HG02623 (cell line): ENCODE measurements at regions not wholly inside any gene's neighbourhood (a gene's known extent, or its start where the extent isn't known, plus 50 kb on each side); places are given as distances from the start of the nearest gene placed in this dataset.
"Not testable (repeated sequence)": the region's sequence is repeated elsewhere in the genome, so short reads cannot be mapped to it uniquely, and the experiment has no call there.

ENCODE experiments used
- ATAC-seq: cut with Tn5 transposase; IDR thresholded peaks from one replicate; pipeline ENCODE4 v1.9.1; 2021; ENCODE audit warnings: moderate library complexity; ENCODE audit not compliant: unreplicated experiment

- ATAC-seq: no peak
These were observed 316.2 kb upstream of the RGS6 start for GRCh38 chr14:71616013-71616412.

DNA sequence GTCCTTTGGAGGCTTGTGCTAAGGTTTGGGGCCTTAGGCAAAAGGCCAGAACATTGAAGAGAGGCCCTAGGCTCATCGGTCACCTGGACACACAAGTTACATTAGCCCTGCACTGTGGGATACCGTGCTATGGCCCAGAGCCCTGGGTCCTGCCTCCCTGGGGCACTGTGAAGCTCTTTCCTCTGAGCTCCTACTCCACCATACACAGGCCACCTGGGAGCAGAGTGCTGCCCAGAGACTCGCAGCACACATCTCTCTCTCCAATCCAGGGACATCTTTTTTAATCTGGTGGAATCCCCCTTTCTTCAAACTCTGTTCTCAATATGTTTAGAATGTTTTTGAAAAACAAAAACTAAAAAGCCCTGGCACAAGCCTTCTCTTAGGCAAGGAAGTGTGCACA, 314.2 kb upstream of the RGS6 start:
- ATAC-seq: no peak

- ATAC-seq: no peak
These were observed 313.5 kb upstream of the RGS6 start for GRCh38 chr14:71618716-71619115.

DNA sequence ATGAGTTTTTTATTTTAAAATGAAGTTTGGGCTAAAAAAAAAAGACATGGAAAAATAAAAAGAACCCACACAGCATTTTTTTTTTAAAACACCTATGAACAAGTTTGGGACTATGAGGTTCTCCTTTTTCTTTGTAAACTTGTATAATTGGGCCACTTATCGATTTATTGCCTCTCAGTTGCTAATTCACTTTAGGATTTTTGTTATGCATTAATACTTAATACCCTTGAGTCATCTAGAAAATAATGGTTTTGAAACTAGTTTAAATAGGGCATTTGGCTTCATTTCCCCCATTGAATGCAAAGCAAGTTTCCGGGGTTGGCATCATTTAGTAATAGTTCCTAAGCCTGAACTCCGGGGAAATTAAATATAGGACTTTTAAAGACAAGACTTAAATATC, 312.8 kb upstream of the RGS6 start:
- ATAC-seq: no peak

- ATAC-seq: no peak
These were observed 311.8 kb upstream of the RGS6 start for GRCh38 chr14:71620401-71620800.

GRCh38 chr14:71621276-71621675, 311.0 kb upstream of the RGS6 start:
- no peak for ATAC-seq

DNA sequence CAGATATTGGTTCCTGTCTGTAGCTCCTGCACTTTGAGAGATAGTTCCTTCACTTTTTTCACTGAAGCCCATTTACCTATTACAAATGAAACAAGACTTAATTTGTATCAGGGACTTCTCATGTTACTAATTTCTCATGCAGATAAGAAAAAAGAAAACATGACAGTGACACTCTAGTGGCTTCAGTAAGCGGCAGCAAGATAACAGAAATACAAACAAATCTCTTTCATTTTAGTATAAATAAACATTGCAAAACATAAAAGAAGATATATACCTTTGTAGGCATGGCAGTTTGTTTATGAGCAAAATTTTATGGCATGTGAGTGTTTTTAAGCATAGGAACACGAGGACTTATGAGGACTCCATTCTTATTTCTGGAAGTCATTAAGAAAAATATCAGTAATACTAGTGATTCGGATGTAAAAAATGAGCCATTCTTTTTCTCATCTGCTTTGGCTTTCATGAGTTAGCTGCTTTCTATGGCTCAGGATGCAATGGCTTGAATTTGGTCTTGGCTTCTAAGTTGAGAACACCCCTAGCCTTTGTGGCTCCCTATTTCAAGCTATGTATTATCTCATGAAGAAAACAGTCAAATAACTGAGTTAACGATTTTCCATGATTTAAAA, 310.1 kb upstream of the RGS6 start:
- ATAC-seq: no peak

DNA sequence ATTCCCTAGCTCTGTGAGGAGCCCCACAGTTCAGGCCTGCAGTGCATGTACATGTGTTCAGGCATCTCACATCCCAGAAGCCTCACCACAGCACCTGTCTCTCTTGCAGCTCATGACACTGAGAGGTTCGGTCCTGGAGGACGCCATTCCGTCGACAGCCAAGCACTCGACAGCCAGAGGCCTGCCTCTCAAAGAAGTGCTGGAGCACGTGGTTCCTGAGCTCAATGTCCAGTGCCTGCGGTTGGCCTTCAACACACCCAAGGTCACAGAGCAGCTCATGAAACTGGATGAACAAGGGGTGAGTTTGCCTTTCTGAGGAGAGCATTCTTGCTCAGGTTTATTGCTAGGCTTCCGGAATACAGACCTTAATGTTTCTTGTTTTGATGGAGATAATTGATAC, 308.3 kb upstream of the RGS6 start:
- ATAC-seq: no peak

DNA sequence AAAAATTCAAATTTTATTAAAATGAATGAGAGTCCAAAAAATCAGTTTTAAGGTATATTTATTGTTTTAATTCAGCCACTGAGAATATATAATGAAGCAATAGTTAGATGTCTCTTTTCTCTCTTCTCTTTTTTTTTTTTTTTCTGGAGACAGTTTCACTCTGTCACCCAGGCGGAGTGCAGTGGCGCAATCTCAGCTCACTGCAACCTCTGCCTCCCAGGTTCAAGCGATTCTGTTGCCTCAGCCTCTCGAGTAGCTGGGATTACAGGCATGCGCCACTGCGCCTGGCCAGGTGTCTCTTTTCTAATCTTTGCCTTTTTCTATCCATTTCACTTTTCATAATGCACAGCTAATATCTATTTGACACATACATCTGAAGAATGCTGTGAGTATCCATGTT, 307.1 kb upstream of the RGS6 start:
- ATAC-seq: no peak

- no peak for ATAC-seq
These were observed 306.1 kb upstream of the RGS6 start for GRCh38 chr14:71625891-71626701.

GRCh38 chr14:71628433-71628832, 303.8 kb upstream of the RGS6 start:
- no peak for ATAC-seq

DNA sequence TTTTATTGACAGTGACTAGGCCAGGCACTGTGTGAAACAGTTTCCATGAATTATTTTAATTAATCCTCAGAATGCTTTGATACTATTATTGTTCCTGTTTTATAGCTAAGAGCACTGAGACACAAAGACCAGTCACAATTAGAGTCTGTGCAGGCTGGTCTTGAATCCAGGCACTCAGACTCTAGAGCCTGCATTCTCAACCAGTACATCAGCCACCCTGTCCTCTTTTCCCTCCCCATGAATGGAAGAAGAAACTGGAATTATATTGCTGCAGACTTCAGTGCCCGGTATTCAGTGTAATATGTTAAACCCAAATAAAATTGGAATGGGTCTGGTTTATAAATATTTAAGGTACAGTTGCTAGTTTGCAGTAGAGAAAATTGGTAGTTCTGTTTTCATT, 303.0 kb upstream of the RGS6 start:
- no peak for ATAC-seq

GRCh38 chr14:71629765-71630492, 302.3 kb upstream of the RGS6 start:
- ATAC-seq: no peak

- not testable (repeated sequence) for ATAC-seq
These were observed 301.2 kb upstream of the RGS6 start for GRCh38 chr14:71631030-71631429.

DNA sequence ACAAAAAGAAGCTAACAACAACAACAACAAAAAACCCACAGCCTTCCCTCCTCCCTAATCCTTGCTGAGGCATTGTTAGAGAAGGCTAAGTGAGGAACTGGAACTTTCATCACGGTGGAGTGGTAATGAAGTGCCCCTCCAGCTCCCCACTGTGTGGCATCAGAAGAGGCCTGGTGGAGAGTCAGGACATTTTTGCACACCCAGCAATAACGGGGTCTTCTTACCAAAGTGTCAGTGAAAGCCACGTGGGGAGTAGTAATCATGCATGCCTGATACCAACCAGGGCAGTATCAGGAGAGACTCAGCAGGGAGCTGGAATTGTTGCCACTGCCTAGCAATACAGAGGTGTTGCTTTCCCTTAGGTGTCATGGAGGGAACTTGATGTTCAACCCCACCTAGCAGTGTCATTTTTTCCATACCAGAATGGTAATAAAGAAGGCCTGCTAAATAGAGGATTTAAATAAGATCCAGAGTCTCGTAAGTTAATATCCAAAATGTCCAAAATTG, 299.7 kb upstream of the RGS6 start:
- no peak for ATAC-seq

- ATAC-seq: no peak
These were observed 296.2 kb upstream of the RGS6 start for GRCh38 chr14:71636076-71636475.

DNA sequence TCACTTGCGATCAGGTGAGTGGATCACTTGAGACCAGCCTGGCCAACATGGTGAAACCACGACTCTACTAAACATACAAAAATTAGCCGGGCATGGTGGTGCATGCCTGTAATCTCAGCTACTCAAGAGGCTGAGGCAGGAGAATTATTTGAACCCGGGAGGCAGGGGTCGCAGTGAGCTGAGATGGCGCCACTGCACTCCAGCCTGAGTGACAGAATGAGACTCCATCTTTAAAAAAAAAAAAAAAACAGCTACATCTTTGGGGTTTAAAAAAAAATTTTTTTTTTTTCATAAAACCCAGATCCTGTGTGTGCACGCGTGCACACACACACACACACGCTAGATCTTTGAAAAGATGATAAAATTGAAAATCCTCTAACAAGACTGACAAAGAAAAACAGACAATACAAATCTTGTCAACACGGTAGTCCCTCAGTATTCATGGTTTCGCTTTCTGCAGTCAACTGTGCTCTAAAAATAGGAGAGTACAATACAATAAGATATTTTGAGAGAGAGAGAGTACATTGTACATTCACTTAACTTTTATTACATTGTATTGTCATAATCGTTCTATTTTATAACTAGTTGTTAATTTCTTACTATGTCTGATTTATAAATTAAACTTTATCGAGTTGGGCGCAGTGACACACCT, 295.3 kb upstream of the RGS6 start:
- no peak for ATAC-seq

GRCh38 chr14:71638523-71639196, 293.6 kb upstream of the RGS6 start:
- ATAC-seq: no peak

DNA sequence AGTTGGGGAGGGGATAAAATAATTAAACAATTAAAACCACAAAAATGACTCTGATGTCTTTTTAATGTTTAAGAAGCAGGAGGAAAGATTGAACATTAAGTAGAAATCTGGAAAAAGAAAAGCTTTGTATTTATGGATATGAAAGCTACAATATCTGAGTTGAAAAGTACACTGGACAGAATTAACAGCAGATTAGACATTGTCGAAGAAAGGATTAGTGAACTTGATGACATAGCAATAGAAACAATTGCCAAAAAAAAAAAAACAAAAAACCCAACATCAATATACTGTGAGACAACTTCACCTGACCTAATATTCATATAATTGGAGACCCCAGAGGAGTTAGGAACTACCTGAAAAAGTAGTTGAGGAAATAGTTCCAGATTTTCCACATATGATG, 289.5 kb upstream of the RGS6 start:
- no peak for ATAC-seq

DNA sequence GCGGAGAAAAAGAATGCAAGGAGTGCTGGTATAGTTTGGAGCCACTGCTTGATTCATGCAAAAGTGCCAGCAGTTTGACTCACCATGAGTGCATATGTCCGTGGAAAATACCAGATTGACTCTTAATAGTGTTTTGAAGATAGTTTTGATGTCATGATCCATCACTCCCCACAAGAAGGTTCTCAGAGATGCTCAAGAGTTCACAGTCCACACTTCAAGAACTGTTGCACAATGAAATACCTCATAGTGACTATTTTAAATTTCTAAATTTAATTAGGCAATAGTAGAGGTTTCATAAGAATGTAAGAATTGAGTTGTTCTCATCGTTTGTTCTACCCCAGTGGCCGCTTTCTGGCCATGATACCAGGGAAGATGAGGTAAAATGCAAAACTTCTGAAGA, 286.6 kb upstream of the RGS6 start:
- ATAC-seq: no peak

GRCh38 chr14:71646518-71646917, 285.7 kb upstream of the RGS6 start:
- ATAC-seq: no peak
